SH-SY5Y (cell line): ENCODE measurements at regions not wholly inside any gene's neighbourhood (a gene's known extent, or its start where the extent isn't known, plus 50 kb on each side); places are given as distances from the start of the nearest gene placed in this dataset.

ENCODE experiments used
- GATA2 ChIP-seq: IDR thresholded peaks from 2 replicates; pipeline ENCODE4 v1.6.1; 2011; ENCODE audit warnings: mild to moderate bottlenecking, low read depth, low read length
- GATA3 ChIP-seq: IDR thresholded peaks from 2 replicates; pipeline ENCODE4 v1.6.1; 2011; ENCODE audit warnings: low read depth, mild to moderate bottlenecking, low read length, moderate library complexity

GRCh38 chr4:137614491-137614890 lies 82.2 kb upstream of the PCDH18 start:
- TF ChIP-seq GATA3, result no peak
- no peak for TF ChIP-seq GATA2
